ENCODE measurements at regions not wholly inside any gene's neighbourhood (a gene's known extent, or its start where the extent isn't known, plus 50 kb on each side); places are given as distances from the start of the nearest gene placed in this dataset.
A peak's percentile ranks its signal among the peaks of the same experiment; 100 is the strongest.
"Not testable (repeated sequence)": the region's sequence is repeated elsewhere in the genome, so short reads cannot be mapped to it uniquely, and the experiment has no call there.

GRCh38 chr12:19719672-19720071, 280.4 kb downstream of the AEBP2 start:
- FAIRE-seq: no peak

- no peak for FAIRE-seq
Measured at GRCh38 chr12:19726122-19726521, 286.8 kb downstream of the AEBP2 start.

DNA sequence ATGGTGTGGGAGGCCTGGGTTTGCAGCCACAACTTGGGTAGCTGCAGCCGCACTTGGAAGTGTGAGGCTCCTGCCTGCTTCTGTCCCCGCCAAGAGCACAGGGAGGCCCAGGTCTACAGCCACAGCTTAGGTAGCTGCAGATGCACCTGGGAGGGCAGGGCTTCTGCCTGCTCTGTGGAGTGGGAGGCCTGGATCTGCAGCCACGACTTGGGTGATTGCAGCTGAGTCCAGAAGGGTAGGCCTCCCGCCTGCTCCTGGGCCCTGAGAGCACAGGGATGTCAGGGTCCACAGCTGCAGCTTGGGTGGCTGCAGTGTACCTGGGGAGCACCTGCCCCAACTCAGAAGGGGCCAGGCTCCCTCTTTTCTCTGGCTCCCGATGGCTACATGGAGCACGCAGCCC, 287.3 kb downstream of the AEBP2 start:
- no peak for FAIRE-seq

DNA sequence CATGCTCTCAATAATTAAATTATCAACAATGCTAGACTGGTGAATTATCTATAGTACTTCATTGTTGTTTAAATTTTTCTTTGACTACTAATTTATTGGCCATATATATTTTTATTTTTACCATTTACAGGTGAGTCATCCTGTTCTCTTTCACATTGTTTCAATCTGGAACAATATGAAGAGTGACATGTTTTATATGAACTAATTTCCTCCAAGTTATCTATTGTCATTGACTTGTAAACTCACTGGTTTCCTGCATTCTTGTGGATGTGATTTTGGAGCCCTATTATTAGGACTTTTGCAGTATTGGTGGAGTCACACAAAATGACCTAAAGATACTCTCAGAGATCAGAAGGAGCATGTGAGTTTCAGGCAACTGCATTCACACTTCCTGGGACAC, 297.7 kb downstream of the AEBP2 start:
- no peak for FAIRE-seq

DNA sequence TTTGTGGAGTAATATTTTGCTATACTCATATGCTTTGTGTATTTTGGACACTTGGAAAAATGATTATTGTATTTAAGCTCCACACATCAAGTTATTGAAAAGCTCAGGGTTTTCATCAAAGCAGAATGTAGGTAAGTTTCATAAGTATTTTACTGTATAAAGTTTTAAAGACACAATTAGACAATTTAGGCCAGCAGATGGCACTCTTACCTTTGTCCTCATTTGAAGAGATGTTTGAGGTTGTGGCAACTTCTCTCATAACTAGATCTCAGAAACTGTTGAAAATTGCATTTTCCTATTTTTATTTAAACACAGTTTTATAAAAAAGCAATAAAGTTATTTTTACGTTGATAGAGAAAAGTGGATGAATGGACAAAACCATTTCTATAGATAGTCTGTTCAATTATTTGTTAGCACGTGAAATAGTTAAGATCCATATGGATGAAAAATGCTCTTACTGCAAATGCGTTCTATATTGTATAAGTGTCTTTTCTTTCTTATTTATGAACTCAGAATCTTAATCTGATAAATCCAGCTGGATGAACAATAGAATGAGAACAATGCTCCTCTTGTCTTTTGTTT, 300.0 kb downstream of the AEBP2 start:
- FAIRE-seq: peak; percentile 71

DNA sequence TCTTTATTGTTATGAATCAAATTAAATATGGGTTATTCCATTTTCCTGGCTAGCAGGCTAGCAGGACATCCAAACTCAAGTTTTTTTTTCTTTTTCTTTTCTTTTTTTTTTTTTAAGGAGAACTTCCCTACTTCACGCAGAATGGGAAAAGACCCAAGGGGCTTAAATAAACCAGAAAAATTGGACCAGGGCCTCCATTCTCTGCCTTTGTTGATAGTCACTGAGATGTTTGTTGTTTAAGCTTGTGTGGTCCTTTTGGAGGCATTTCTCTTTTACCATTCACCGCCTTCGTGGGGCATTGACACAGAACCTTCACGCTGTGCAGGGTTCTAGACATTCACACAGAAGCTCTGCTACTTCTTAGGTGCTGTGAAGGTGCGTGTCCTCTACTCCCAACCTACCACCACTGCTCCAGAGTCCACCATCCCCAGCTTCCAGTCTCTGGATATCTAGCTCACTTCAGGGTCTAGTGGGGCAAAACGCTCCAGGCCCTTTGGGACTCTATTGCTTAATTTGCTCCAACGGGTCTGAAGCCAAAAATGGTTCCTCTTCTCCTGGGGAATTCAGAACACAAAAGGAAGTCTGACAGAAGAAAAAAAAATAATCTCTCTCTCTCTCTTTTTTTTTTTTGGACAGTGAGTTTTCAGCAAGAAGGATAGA, 301.3 kb downstream of the AEBP2 start:
- no peak for FAIRE-seq

GRCh38 chr12:19741132-19741489, 301.8 kb downstream of the AEBP2 start:
- FAIRE-seq: no peak

- no peak for FAIRE-seq
Measured at GRCh38 chr12:19744705-19745218, 305.5 kb downstream of the AEBP2 start.

DNA sequence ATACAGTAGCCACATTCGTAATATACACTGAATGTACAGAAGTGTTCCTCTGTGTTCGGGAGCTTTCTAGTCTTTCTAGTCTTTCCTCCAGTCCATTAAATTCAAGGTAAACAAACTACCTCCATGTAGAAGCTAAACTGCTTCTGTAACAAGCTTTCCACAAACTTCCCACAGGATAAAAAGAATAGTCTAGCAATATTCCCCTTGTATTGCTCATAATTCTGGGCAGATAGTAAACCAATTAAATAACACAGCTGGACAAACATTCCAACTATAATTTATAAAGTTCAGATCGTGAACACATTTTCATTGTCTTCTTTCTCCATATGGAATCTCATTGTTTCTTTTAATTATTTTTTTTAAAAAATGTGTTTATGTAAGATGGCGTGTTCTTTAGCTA, 307.2 kb downstream of the AEBP2 start:
- no peak for FAIRE-seq

DNA sequence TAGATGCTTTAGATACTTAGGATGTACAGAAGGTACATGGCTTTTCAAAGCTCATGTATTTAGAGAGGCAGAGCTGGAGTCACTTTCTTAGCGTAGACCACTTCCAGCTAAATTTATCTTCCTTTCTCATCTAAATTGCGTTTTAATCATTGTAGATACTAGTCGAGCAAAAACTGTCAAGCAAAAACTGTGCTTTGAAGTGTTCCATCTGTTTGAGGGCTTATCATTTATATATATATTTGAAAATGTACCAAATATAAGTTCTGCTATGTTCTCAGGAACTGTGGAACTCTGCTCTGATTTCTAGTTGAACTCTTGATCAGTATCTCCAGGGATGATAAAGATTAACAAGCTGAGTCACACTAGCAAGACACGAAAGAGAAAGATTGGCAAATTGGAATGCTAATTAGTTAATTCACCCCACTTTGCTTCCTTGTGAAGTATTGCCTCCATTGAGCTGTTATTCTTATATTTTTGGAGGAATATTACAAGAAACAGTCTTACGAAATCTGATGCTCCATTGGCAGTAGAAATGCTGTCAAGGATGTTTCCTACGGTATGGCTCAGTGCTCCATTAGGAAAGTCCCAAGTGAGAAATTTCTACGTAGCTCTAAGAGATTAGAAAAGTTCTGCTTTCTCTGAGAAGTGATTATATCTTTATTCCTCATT, 310.7 kb downstream of the AEBP2 start:
- no peak for FAIRE-seq

GRCh38 chr12:19751078-19751477, 311.8 kb downstream of the AEBP2 start:
- FAIRE-seq: no peak

GRCh38 chr12:19752712-19753111, 313.4 kb downstream of the AEBP2 start:
- no peak for FAIRE-seq

DNA sequence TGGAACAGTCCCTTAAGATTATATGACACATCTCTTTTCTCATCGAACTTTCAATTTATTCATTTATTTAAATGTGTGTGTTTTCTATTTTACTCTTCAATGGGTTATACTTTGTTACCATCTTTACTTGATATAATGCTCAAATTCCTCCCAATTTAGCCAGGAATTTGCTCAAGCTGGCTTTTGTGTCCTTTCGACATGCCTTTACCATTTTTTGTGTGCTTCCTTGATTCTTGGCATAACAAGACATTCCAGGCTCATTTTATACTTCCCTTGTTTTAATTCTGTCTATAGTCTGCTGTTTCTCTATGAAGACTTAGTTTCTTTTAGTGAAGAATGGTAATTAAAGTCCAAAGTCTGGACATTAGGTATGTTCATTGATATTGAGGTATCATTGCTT, 315.8 kb downstream of the AEBP2 start:
- no peak for FAIRE-seq

- FAIRE-seq: no peak
Measured at GRCh38 chr12:19757317-19757877, 318.1 kb downstream of the AEBP2 start.

DNA sequence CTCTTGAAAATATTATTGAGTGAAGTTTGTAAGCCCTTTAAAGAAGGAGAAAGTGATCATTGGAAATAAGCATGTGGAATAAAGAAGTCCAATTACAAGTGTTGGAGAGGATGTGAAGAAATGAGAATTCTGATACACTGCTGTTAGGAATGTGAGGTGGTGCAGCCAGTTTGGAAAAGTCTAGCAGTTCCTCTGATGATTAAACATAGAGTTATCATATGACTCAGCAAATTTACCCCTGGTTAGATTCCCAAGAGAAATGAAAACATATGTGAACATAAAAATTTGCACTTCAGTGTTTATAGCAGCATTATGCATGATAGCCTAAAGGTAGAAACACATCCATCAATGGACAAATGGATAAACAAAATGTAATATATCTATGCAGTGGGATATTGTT, 319.9 kb downstream of the AEBP2 start:
- FAIRE-seq: no peak

- no peak for FAIRE-seq
Measured at GRCh38 chr12:19760611-19761010, 321.3 kb downstream of the AEBP2 start.

GRCh38 chr12:19761463-19761862, 322.2 kb downstream of the AEBP2 start:
- no peak for FAIRE-seq

- FAIRE-seq: no peak
Measured at GRCh38 chr12:19763488-19763887, 324.2 kb downstream of the AEBP2 start.

GRCh38 chr12:19764408-19764807, 325.1 kb downstream of the AEBP2 start:
- FAIRE-seq: no peak

- FAIRE-seq: no peak
Measured at GRCh38 chr12:19771858-19772257, 332.6 kb downstream of the AEBP2 start.

- FAIRE-seq: no peak
Measured at GRCh38 chr12:19772776-19773175, 333.5 kb downstream of the AEBP2 start.

- FAIRE-seq: no peak
Measured at GRCh38 chr12:19775241-19775640, 335.9 kb downstream of the AEBP2 start.

GRCh38 chr12:19775976-19776375, 336.7 kb downstream of the AEBP2 start:
- not testable (repeated sequence) for FAIRE-seq

GRCh38 chr12:19778172-19778571, 338.9 kb downstream of the AEBP2 start:
- no peak for FAIRE-seq

All from colon (tissue), 2 donors.